Activated B cell treated with CpG ODN at 0.5 μM for 24 hours (primary cell): ENCODE measurements at regions not wholly inside any gene's neighbourhood (a gene's known extent, or its start where the extent isn't known, plus 50 kb on each side); places are given as distances from the start of the nearest gene placed in this dataset.

Experiments used
- ATAC-seq: fragments of 200-7000 bp; cut with Tn5 transposase; one replicate; pipeline ENCODE4 v1.10.0; 2021; ENCODE audit warnings: low read depth, mild to moderate bottlenecking, moderate library complexity
- CTCF ChIA-PET: fragments of 350-600 bp; sonication (Branson Sonifier 250); formaldehyde crosslinking; loops from one replicate; lab custom pipeline; 2021; ENCODE audit warnings: antibody characterized with exemption; lab: Charles Lee
- POLR2A ChIA-PET: fragments of 350-600 bp; sonication (Branson Sonifier 250); formaldehyde crosslinking; loops from one replicate; lab custom pipeline; 2021; ENCODE audit warnings: antibody characterized with exemption; lab: Charles Lee
- DNase-seq: peaks from one replicate; pipeline ENCODE4 v3.0.0; 2022
- H3K27ac Mint-ChIP-seq: one replicate; pipeline ENCODE4 v1.8.0; 2020; ENCODE audit warnings: mixed read lengths
- H3K27me3 Mint-ChIP-seq: one replicate; pipeline ENCODE4 v1.8.0; 2021; ENCODE audit warnings: mixed read lengths
- H3K36me3 Mint-ChIP-seq: one replicate; pipeline ENCODE4 v1.8.0; 2021; ENCODE audit warnings: low read depth, mixed read lengths
- H3K4me1 Mint-ChIP-seq: one replicate; pipeline ENCODE4 v1.8.0; 2021; ENCODE audit warnings: mixed read lengths
- H3K4me3 Mint-ChIP-seq: one replicate; pipeline ENCODE4 v1.8.0; 2020; ENCODE audit warnings: mild to moderate bottlenecking, mixed read lengths
- H3K9me3 Mint-ChIP-seq: one replicate; pipeline ENCODE4 v1.8.0; 2020; ENCODE audit warnings: mixed read lengths
- intact Hi-C: fragments of 100-400 bp; cut with micrococcal nuclease; formaldehyde crosslinking; loops from one replicate; pipeline ENCODE4 v1.15.1; 2024
- TF ChIP-seq, protein P1 (sequence below): fragments of 200-600 bp; IDR thresholded peaks from one replicate; pipeline ENCODE4 v1.8.0; 2022; ENCODE audit warnings: antibody characterized with exemption, mild to moderate bottlenecking

DNA sequence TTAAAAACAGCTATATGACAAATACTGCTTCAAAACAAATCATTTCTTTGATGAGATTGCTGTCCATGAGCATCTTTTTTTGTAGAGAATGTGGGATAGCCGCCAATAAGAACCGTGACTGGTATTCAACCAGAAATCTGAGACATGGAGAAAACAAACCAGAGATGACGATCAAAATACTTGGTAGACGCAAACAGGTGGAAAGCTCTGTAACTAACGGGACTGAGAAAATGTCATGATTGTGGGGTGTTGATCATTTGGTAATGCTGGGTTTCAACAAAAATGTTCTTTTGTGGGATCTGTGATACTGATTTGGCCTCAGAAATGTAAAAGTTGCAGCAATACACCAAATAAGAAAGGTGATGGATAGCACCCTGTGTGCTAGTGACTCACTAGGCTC lies 364.8 kb downstream of the NYAP2 start:
- intact Hi-C loops: no loop called here
- ATAC-seq: no peak

DNA sequence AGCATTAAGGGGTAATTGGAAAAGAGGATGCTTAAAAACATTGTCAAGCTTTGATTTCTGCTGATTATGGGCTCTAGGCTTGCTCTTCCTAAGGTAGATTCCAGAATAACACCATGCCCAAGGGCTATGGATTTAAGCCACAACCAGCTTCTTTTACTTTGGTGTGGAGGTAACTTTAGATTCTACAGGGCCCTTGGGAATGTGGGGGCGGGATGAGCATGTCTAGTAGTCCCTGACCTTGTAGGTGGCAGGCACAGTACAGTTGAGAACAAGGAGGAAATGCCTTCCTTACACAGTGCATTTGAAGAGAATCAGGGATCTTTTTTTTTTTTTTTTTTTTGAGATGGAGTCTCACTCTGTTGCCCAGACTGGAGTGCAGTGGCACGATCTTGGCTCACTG lies 364.2 kb downstream of the NYAP2 start:
- Mint-ChIP-seq H3K4me1 (no peaks in the 10 kb centered on the region), H3K4me3 (no peak overlapping the region), H3K9me3 (no peaks in the 10 kb centered on the region), H3K36me3 (no peaks in the 10 kb centered on the region), H3K27me3 (no peaks in the 10 kb centered on the region), H3K27ac (no peak overlapping the region)
- CTCF ChIA-PET: no interaction called here
- POLR2A ChIA-PET: no interaction called here
- ATAC-seq (no peak), DNase-seq (no peak)
- intact Hi-C loops: no loop called here
- TF ChIP-seq, protein P1, sequence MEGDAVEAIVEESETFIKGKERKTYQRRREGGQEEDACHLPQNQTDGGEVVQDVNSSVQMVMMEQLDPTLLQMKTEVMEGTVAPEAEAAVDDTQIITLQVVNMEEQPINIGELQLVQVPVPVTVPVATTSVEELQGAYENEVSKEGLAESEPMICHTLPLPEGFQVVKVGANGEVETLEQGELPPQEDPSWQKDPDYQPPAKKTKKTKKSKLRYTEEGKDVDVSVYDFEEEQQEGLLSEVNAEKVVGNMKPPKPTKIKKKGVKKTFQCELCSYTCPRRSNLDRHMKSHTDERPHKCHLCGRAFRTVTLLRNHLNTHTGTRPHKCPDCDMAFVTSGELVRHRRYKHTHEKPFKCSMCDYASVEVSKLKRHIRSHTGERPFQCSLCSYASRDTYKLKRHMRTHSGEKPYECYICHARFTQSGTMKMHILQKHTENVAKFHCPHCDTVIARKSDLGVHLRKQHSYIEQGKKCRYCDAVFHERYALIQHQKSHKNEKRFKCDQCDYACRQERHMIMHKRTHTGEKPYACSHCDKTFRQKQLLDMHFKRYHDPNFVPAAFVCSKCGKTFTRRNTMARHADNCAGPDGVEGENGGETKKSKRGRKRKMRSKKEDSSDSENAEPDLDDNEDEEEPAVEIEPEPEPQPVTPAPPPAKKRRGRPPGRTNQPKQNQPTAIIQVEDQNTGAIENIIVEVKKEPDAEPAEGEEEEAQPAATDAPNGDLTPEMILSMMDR: no peak

More for the DNA sequence above, 364.8 kb downstream of the NYAP2 start:
- no peak for DNase-seq
- ChIA-PET CTCF (no interaction called here), POLR2A (no interaction called here)
- H3K36me3 Mint-ChIP-seq: no peaks in the 10 kb centered on the region
- H3K4me1 Mint-ChIP-seq: no peaks in the 10 kb centered on the region
- TF ChIP-seq, protein P1: no peak
- no peak overlapping the region for H3K27ac Mint-ChIP-seq
- H3K9me3 Mint-ChIP-seq: no peaks in the 10 kb centered on the region
- no peak overlapping the region for H3K4me3 Mint-ChIP-seq
- H3K27me3 Mint-ChIP-seq: no peaks in the 10 kb centered on the region

DNA sequence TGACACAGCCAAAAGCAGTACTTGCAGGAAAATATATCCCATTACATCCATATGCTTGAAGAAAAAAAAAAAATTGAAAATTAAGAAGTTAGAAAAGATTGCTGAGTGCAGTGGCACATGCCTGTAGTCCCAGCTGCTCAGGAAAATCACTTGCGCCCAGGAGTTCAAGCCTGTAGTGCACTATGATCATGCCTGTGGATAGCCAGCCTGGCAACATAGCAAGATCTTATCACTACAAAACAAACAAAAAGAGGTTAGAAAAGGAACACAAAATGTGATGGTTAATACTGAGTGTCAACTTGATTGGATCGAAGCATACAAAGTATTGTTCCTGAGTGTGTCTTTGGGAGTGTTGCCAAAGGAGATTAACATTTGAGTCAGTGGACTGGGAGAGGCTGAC lies 361.9 kb downstream of the NYAP2 start:
- DNase-seq (no peak), ATAC-seq (no peak)
- H3K4me1 Mint-ChIP-seq: no peaks in the 10 kb centered on the region
- H3K27ac Mint-ChIP-seq: no peak overlapping the region
- CTCF ChIA-PET: no interaction called here
- intact Hi-C loops: no loop called here
- no peak overlapping the region for H3K4me3 Mint-ChIP-seq
- H3K9me3 Mint-ChIP-seq: no peaks in the 10 kb centered on the region
- TF ChIP-seq, protein P1: no peak
- no peaks in the 10 kb centered on the region for H3K27me3 Mint-ChIP-seq
- H3K36me3 Mint-ChIP-seq: no peaks in the 10 kb centered on the region
- POLR2A ChIA-PET: no interaction called here

DNA sequence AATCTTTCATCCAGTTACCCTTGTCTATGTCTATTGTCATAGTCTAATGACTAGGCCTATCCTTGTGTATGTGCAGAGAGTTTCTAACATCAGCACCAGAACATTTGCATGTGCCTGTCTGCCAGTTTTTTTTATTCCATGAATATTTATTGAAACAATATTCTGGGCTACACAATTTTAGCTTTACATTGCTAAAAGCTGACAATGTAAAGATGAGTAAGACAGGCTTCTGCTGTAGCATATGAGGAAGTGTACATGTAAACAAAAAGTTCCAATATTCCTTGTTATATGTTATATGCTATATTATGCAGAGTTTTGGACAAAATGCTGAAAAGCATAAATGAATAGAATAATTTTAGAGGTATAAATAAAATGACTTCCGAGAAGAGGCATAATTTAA lies 357.7 kb downstream of the NYAP2 start:
- H3K9me3 Mint-ChIP-seq: no peaks in the 10 kb centered on the region
- POLR2A ChIA-PET: no interaction called here
- no peaks in the 10 kb centered on the region for H3K27me3 Mint-ChIP-seq
- H3K4me1 Mint-ChIP-seq: no peaks in the 10 kb centered on the region
- H3K27ac Mint-ChIP-seq: no peak overlapping the region
- CTCF ChIA-PET: no interaction called here
- TF ChIP-seq, protein P1: no peak
- DNase-seq (no peak), ATAC-seq (no peak)
- intact Hi-C loops: no loop called here
- no peaks in the 10 kb centered on the region for H3K36me3 Mint-ChIP-seq
- H3K4me3 Mint-ChIP-seq: no peak overlapping the region

DNA sequence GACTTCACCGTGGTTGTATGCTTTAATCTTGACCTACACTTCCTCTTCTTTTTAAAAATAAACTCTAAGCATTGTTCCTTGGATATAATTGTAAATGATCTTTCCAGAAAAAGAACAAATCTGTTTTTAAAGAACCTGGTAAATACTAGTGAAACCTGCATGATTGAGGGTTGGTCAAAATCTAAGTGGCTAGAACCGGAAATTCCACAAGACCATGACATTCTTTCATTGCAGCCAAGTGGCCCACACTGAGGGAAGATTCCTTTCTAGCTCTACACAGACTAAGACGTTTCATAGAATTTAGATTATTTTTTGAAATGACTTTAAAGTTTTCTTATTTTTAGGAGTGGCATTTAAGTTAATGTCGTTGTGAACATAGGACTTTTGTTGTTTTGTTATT lies 356.7 kb downstream of the NYAP2 start:
- Mint-ChIP-seq H3K27ac (no peak overlapping the region), H3K36me3 (no peaks in the 10 kb centered on the region), H3K4me3 (no peak overlapping the region), H3K27me3 (no peaks in the 10 kb centered on the region), H3K9me3 (no peaks in the 10 kb centered on the region), H3K4me1 (no peaks in the 10 kb centered on the region)
- POLR2A ChIA-PET: no interaction called here
- CTCF ChIA-PET: no interaction called here
- no peak for DNase-seq
- TF ChIP-seq, protein P1: no peak
- intact Hi-C loops: no loop called here
- ATAC-seq: no peak
